Stimulated activated naive B cell treated with anti-CD40 and anti-IgM and Interleukin-4, amounts not matched to agents 10 μg/mL and 1 μg/mL and 100 μg/mL, for 72 hours (primary cell): ENCODE measurements at regions not wholly inside any gene's neighbourhood (a gene's known extent, or its start where the extent isn't known, plus 50 kb on each side); places are given as distances from the start of the nearest gene placed in this dataset.

Experiments
- ATAC-seq, 2 donors: fragments of 150-1000 bp; cut with Tn5 transposase; replicated peaks; 2 replicates each; pipeline ENCODE4 v1.10.0; 2021; ENCODE audit warnings: moderate library complexity in 1 of 2
- DNase-seq: peaks from one replicate; pipeline ENCODE4 v3.0.0; 2021
- H3K27ac Mint-ChIP-seq: one replicate; pipeline ENCODE4 v1.8.0; 2022; ENCODE audit warnings: mild to moderate bottlenecking, mixed read lengths
- H3K27me3 Mint-ChIP-seq, 2 donors: one replicate each; pipeline ENCODE4 v1.8.0; 2022; ENCODE audit warnings: mixed read lengths in 2 of 2
- H3K36me3 Mint-ChIP-seq, 2 donors: one replicate each; pipeline ENCODE4 v1.8.0; 2022; ENCODE audit warnings: mixed read lengths in 2 of 2, mild to moderate bottlenecking in 1 of 2
- H3K4me1 Mint-ChIP-seq, 2 donors: one replicate each; pipeline ENCODE4 v1.8.0; 2022; ENCODE audit warnings: mixed read lengths in 2 of 2, mild to moderate bottlenecking in 1 of 2
- H3K4me3 Mint-ChIP-seq, 2 donors: one replicate each; pipeline ENCODE4 v1.8.0; 2022; ENCODE audit warnings: mild to moderate bottlenecking in 2 of 2, mixed read lengths in 2 of 2, moderate library complexity in 1 of 2
- H3K9me3 Mint-ChIP-seq, 2 donors: one replicate each; pipeline ENCODE4 v1.8.0; 2022; ENCODE audit warnings: mixed read lengths in 2 of 2, mild to moderate bottlenecking in 1 of 2

GRCh38 chr5:52705720-52706119, 82.0 kb upstream of the ITGA1 start:
- H3K9me3 Mint-ChIP-seq: no peaks in the 10 kb centered on the region
- no peaks in the 10 kb centered on the region for H3K36me3 Mint-ChIP-seq
- no peaks in the 10 kb centered on the region for H3K27me3 Mint-ChIP-seq
- H3K4me1 Mint-ChIP-seq: no peaks in the 10 kb centered on the region
- ATAC-seq (no peak), DNase-seq (no peak)
- no peak overlapping the region for H3K27ac Mint-ChIP-seq
- H3K4me3 Mint-ChIP-seq: no peak overlapping the region

- H3K36me3 Mint-ChIP-seq: no peaks in the 10 kb centered on the region
- H3K27me3 Mint-ChIP-seq: no peaks in the 10 kb centered on the region
- no peak overlapping the region for H3K27ac Mint-ChIP-seq
Observed at GRCh38 chr5:52706775-52707174, 80.9 kb upstream of the ITGA1 start.

GRCh38 chr5:52707616-52708015, 80.1 kb upstream of the ITGA1 start:
- Mint-ChIP-seq H3K4me1 (no peaks in the 10 kb centered on the region), H3K27me3 (no peaks in the 10 kb centered on the region), H3K4me3 (no peak overlapping the region), H3K27ac (no peak overlapping the region), H3K36me3 (no peaks in the 10 kb centered on the region), H3K9me3 (no peaks in the 10 kb centered on the region)
- DNase-seq (no peak), ATAC-seq (no peak)

More at GRCh38 chr5:52706775-52707174, 80.9 kb upstream of the ITGA1 start:
- Mint-ChIP-seq H3K4me3 (no peak overlapping the region), H3K4me1 (no peaks in the 10 kb centered on the region), H3K9me3 (no peaks in the 10 kb centered on the region)
- no peak for ATAC-seq
- DNase-seq: no peak

- no peaks in the 10 kb centered on the region for H3K9me3 Mint-ChIP-seq
- no peak overlapping the region for H3K4me3 Mint-ChIP-seq
- H3K4me1 Mint-ChIP-seq: no peaks in the 10 kb centered on the region
- DNase-seq (no peak), ATAC-seq (no peak)
- no peaks in the 10 kb centered on the region for H3K36me3 Mint-ChIP-seq
- H3K27ac Mint-ChIP-seq: no peak overlapping the region
- H3K27me3 Mint-ChIP-seq: no peaks in the 10 kb centered on the region
Observed at GRCh38 chr5:52708463-52708862, 79.3 kb upstream of the ITGA1 start.

GRCh38 chr5:52709167-52709925, 78.4 kb upstream of the ITGA1 start:
- H3K9me3 Mint-ChIP-seq: no peaks in the 10 kb centered on the region
- DNase-seq (no peak), ATAC-seq (peak in 1 of 2 donors; percentile 25)
- no peaks in the 10 kb centered on the region for H3K36me3 Mint-ChIP-seq
- H3K27ac Mint-ChIP-seq: no peak overlapping the region
- no peak overlapping the region for H3K4me3 Mint-ChIP-seq
- no peaks in the 10 kb centered on the region for H3K4me1 Mint-ChIP-seq
- H3K27me3 Mint-ChIP-seq: no peaks in the 10 kb centered on the region

GRCh38 chr5:52710310-52710971, 77.3 kb upstream of the ITGA1 start:
- Mint-ChIP-seq H3K4me1 (no peaks in the 10 kb centered on the region), H3K27ac (no peak overlapping the region), H3K27me3 (no peaks in the 10 kb centered on the region), H3K36me3 (no peaks in the 10 kb centered on the region), H3K9me3 (no peaks in the 10 kb centered on the region), H3K4me3 (no peak overlapping the region)
- ATAC-seq (peak; percentile 39 to 41), DNase-seq (no peak)

- DNase-seq (no peak), ATAC-seq (no peak)
- H3K27ac Mint-ChIP-seq: no peak overlapping the region
- no peaks in the 10 kb centered on the region for H3K9me3 Mint-ChIP-seq
- no peak overlapping the region for H3K4me3 Mint-ChIP-seq
- no peaks in the 10 kb centered on the region for H3K4me1 Mint-ChIP-seq
- no peaks in the 10 kb centered on the region for H3K27me3 Mint-ChIP-seq
- H3K36me3 Mint-ChIP-seq: no peaks in the 10 kb centered on the region
Observed at GRCh38 chr5:52710972-52711596, 76.6 kb upstream of the ITGA1 start.

- no peak for ATAC-seq
- Mint-ChIP-seq H3K4me1 (no peaks in the 10 kb centered on the region), H3K9me3 (peaks cover 0 to 4% of the 10 kb centered on the region in 2 donors), H3K4me3 (no peak overlapping the region), H3K27me3 (no peaks in the 10 kb centered on the region), H3K27ac (no peak overlapping the region), H3K36me3 (no peaks in the 10 kb centered on the region)
- DNase-seq: no peak
Observed at GRCh38 chr5:52712354-52712753, 75.4 kb upstream of the ITGA1 start.

- Mint-ChIP-seq H3K36me3 (no peaks in the 10 kb centered on the region), H3K4me1 (no peaks in the 10 kb centered on the region), H3K27me3 (peaks cover 0 to 14% of the 10 kb centered on the region in 2 donors), H3K9me3 (peaks cover 4 to 8% of the 10 kb centered on the region in 2 donors), H3K4me3 (no peak overlapping the region), H3K27ac (no peak overlapping the region)
- DNase-seq (no peak), ATAC-seq (peak in 1 of 2 donors; percentile 34)
Observed at GRCh38 chr5:52725065-52725746, 62.5 kb upstream of the ITGA1 start.

GRCh38 chr5:52725808-52726207, 61.9 kb upstream of the ITGA1 start:
- Mint-ChIP-seq H3K36me3 (no peaks in the 10 kb centered on the region), H3K27me3 (peaks cover 0 to 11% of the 10 kb centered on the region in 2 donors), H3K9me3 (peaks cover 3 to 5% of the 10 kb centered on the region in 2 donors), H3K27ac (no peak overlapping the region), H3K4me3 (no peak overlapping the region), H3K4me1 (no peaks in the 10 kb centered on the region)
- ATAC-seq (no peak), DNase-seq (no peak)

GRCh38 chr5:52727020-52727419, 60.7 kb upstream of the ITGA1 start:
- H3K9me3 Mint-ChIP-seq: peaks cover 3 to 5% of the 10 kb centered on the region in 2 donors
- H3K4me3 Mint-ChIP-seq: no peak overlapping the region
- H3K27me3 Mint-ChIP-seq: peaks cover 0 to 10% of the 10 kb centered on the region in 2 donors
- H3K4me1 Mint-ChIP-seq: no peaks in the 10 kb centered on the region
- DNase-seq (no peak), ATAC-seq (no peak)
- no peak overlapping the region for H3K27ac Mint-ChIP-seq
- H3K36me3 Mint-ChIP-seq: no peaks in the 10 kb centered on the region

- Mint-ChIP-seq H3K27ac (no peak overlapping the region), H3K36me3 (no peaks in the 10 kb centered on the region), H3K4me3 (no peak overlapping the region), H3K9me3 (peaks cover 3 to 5% of the 10 kb centered on the region in 2 donors), H3K4me1 (no peaks in the 10 kb centered on the region), H3K27me3 (peaks cover 0 to 10% of the 10 kb centered on the region in 2 donors)
- DNase-seq: no peak
- no peak for ATAC-seq
Observed at GRCh38 chr5:52727576-52727975, 60.1 kb upstream of the ITGA1 start.

- Mint-ChIP-seq H3K9me3 (peaks cover 3 to 5% of the 10 kb centered on the region in 2 donors), H3K36me3 (no peaks in the 10 kb centered on the region), H3K4me1 (no peaks in the 10 kb centered on the region), H3K4me3 (no peak overlapping the region), H3K27ac (no peak overlapping the region), H3K27me3 (peaks cover 0 to 10% of the 10 kb centered on the region in 2 donors)
- DNase-seq (no peak), ATAC-seq (no peak)
Observed at GRCh38 chr5:52728224-52728623, 59.5 kb upstream of the ITGA1 start.

- no peak overlapping the region for H3K4me3 Mint-ChIP-seq
- H3K4me1 Mint-ChIP-seq: no peaks in the 10 kb centered on the region
- H3K27me3 Mint-ChIP-seq: peaks cover 0 to 10% of the 10 kb centered on the region in 2 donors
- DNase-seq: no peak
- ATAC-seq: no peak
- H3K9me3 Mint-ChIP-seq: peaks cover 2 to 5% of the 10 kb centered on the region in 2 donors
- H3K27ac Mint-ChIP-seq: no peak overlapping the region
- H3K36me3 Mint-ChIP-seq: no peaks in the 10 kb centered on the region
Observed at GRCh38 chr5:52728686-52729085, 59.0 kb upstream of the ITGA1 start.
